Right renal pelvis (tissue), 4 donors: ENCODE measurements at regions not wholly inside any gene's neighbourhood (a gene's known extent, or its start where the extent isn't known, plus 50 kb on each side); places are given as distances from the start of the nearest gene placed in this dataset.
"Not testable (repeated sequence)": the region's sequence is repeated elsewhere in the genome, so short reads cannot be mapped to it uniquely, and the experiment has no call there.

Experiments
- DNase-seq, 4 donors: peaks; one replicate each; pipeline ENCODE4 v3.0.0-alpha.2; 2013; ENCODE audit warnings: low read depth in 4 of 4, low spot score in 3 of 4, missing footprints in 1 of 4

GRCh38 chr4:12414181-12414812, 985.6 kb upstream of the HS3ST1 start:
- DNase-seq, result no peak

DNA sequence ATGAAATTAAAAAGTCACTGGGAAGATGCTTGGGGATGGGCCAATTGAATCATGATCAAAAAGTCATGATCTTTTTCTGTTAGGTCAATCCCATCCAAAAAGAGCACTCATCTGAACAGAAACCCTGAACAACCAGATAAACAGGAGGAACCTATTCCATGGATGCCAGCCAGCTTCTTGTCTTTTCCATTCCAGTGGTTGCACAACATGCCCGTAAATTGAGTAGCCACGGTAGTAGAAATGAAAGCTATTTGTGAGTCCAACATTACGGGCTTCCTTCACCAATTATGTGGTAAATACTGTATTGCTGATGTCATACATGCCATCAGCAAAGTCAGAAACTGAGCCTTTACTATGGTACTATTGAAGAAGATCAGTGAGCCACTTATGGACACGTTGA, 982.4 kb upstream of the HS3ST1 start:
- DNase-seq, result no peak

DNA sequence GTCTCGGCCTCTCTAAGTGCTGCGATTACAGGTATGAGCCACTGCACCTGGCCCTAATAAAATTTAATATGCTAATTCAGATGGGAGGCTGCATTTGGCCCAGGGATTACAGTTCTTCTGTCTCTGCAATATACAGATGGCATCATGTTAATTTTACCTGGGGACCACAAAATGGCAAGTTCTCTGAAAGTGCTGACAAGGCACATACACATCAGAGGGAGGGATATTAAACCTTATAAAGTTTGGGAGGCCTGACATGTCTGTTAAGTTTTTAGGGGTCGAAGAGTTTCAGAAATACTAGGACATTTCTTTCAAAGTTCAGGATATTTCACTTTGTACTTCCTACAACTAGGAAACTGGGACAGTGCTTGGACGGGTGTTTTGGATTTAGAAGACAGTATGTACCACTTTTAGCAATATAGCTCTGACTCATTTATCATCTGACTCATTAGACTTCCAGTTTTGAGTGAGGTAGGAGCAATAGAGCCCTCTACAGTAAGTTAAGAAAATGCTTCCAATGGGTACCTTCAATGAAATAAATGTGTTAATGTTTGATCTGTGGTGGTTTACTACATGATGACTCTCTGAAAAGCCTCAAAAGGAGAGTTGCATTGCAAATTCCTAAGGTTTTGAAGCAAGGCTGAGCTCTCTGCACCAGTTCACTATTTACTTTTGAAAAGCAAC, 981.0 kb upstream of the HS3ST1 start:
- no peak for DNase-seq

- DNase-seq, result no peak
Observed at GRCh38 chr4:12408364-12408763, 979.7 kb upstream of the HS3ST1 start.

DNA sequence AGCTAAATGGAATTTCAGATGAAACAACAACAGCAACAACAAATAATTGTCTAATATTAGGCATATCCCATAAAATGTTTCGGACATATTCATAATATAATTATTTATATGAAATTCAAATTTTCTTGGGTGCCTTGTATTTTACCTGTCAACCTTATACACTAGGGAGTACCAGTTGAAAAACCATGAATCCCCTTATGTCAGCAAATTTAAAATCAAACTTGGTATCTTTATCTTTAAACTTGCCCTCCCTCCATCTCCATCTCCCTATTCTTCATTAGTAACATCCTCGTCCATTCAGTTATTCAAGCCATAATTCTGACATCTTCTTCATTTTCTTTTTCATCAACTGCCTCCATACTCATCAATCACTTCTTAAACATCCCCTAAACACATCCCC, 974.5 kb upstream of the HS3ST1 start:
- DNase-seq, result no peak

DNA sequence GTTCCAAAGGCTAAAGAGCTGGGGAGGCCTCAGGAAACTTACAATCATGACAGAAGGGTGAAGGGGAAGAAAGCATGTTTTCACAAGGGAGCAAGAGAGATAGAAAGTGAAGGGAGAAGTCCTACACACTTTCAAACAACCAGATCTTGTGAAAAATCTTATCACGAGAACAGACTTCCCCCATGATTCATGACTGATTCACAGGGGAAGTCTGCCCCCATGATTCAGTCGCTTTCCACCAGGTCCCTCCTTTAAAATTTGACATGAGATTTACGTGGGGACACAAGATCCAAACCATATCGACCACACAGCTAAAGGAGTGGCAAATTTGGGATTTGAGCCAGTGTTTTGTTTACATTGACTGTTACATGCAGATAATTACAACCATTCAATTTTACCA, 971.1 kb upstream of the HS3ST1 start:
- DNase-seq, result no peak

DNA sequence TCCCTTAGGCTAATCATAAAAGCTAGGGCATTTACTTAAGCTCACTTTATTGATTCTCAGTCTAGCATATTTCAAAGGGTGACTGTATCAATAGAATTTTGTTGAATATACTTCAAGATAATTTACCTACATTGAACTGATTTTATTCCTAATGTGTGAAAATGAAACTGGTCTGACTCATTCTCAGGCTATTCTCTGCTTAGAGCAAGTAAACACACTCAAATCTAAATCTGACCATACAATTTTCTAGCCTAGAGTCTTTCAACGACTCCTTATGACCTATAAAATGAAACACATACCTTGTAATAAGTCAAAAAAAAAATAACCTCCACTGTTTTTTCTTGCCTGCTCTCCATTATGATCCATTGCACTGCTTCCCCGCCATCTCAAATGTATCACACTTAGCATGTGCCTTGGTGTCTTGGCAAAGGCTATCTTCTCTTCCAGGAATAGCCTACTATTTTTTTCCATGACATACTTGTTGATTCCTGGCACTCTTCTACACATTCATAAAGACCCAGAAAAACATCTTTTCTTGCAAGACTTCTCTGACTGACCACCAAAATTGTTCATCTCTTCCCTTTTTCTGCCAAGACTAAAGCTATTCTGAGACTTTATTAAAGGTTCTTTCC, 965.1 kb upstream of the HS3ST1 start:
- no peak for DNase-seq

GRCh38 chr4:12389604-12390003, 960.9 kb upstream of the HS3ST1 start:
- DNase-seq, result no peak

GRCh38 chr4:12382567-12382966, 953.9 kb upstream of the HS3ST1 start:
- DNase-seq, result no peak

DNA sequence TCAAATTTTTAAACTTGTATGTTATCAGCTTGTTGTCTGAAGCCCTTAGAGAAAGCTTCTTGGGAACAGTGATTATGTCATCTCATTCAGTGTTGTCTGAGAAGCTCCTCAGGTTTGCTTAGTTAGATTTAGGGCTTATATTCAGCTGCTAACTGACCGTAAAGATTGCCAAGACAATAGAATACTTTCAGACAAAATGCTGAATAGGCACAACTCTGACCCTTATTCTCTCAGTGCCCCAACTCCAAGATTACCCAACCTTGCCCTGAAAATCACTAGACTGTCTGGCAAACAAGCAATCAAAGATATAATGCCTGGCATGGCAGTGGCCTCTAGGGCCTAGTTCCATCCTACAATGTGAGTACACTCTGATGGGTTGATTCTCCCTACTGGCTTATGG, 950.5 kb upstream of the HS3ST1 start:
- DNase-seq, result no peak

- DNase-seq, result no peak
Observed at GRCh38 chr4:12375805-12376204, 947.1 kb upstream of the HS3ST1 start.

DNA sequence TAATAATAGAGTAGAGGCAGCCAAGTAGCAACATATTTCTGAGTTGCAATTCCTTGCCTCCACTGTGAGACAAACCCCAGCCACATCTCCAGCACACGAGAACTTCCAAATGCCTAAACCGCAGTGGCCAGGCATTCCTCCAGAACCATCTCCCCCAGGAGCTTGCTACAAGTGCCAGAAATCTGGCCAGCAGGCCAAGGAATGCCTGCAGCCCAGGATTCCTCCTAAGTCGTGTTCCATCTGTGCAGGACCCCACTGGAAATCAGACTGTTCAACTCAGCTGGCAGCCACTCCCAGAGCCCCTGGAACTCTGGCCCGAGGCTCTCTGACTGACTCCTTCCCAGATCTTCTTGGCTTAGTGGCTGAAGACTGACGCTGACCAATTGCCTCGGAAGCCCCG, 937.2 kb upstream of the HS3ST1 start:
- not testable (repeated sequence) for DNase-seq

GRCh38 chr4:12360391-12360790, 931.7 kb upstream of the HS3ST1 start:
- DNase-seq, result no peak

DNA sequence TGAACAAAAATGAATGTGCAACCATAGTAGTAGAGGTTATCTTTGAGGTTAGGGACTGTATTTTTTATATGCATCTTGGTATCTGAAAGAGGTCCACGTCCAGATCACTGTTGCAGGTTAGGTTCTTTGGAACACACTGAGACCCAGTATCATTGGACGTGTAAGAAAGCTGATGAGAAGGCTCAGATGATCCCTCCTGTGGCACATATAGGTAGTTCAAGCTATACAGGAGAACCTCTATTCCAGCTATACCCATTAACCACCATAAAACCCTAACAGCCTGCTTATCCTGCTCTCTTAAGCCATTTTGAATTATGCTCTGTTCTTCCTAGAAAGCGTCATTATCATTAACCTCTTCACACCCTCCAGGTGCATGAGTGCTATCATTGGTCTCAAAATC, 930.7 kb upstream of the HS3ST1 start:
- no peak for DNase-seq

DNA sequence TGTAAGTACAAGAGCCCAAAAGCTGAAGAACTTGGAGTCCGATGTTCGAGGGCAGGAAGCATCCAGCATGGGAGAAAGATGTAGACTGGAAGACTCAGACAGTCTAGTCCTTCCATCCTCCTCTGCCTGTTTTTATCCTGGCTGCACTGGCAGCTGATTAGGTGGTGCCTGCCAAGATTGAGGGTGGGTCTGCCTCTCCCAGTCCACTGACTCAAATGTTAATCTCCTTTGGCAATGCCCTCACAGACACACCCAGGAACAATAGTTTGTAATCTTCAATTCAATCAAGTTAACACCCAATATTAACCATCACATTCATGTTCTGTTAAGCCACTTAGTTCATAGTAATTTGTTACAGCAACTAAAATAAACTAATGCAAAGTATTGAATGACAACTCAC, 904.4 kb upstream of the HS3ST1 start:
- not testable (repeated sequence) for DNase-seq

GRCh38 chr4:12324965-12325364, 896.3 kb upstream of the HS3ST1 start:
- DNase-seq, result no peak

- no peak for DNase-seq
Observed at GRCh38 chr4:12319765-12320164, 891.1 kb upstream of the HS3ST1 start.

DNA sequence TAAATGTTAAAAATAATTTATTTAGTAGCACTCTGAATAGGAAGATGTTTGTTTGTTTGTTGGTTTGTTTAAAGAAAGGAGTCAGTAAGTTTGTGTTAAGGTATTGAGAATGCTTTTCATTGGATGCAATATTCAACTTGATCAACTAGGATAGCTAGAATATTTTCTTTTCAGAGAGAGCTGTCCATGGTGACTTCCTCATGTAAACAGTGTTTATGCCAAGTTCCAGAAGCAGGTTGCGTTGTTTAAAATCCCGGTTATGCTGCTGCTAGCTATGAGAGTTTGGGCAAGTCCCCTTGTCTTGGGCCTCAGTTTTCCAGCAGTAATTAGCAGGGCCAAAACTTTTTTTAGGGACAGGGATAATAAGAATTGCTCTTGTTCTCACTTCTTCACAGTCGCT, 876.2 kb upstream of the HS3ST1 start:
- no peak for DNase-seq

GRCh38 chr4:12296366-12296765, 867.7 kb upstream of the HS3ST1 start:
- DNase-seq, result no peak

DNA sequence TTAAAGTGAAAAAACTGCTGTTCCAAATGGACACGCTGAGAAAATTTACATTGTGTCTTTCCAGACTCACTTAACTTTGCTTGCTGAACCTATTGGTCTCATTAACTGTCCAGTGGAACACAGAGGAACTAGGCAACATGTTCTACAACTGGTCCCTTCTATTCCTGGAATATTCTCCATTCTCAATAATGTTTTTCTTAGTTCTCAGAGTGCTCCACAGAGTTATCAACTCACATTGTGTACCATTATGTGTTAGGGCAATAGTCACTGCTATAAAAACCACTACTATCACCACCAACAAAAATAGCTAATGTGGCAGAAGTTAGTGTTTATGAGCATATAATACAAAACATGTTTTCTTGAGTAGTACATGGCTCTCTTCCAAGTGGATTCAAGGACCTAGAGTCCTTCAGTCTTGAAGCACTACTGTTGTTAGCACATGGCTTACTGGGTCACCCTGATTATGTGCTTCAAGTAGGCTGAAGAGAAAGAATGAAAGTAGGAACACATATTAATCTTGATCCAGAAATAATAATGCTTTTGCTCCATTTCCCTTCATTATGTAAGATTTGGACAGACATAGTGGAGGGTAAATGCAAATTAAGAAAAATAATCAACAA, 865.3 kb upstream of the HS3ST1 start:
- DNase-seq, result no peak

GRCh38 chr4:12286351-12286750, 857.7 kb upstream of the HS3ST1 start:
- DNase-seq, result no peak

- DNase-seq, result no peak
Observed at GRCh38 chr4:12270546-12270945, 841.9 kb upstream of the HS3ST1 start.
